HG03066 (cell line): ENCODE measurements at regions not wholly inside any gene's neighbourhood (a gene's known extent, or its start where the extent isn't known, plus 50 kb on each side); places are given as distances from the start of the nearest gene placed in this dataset.

Source experiments
- ATAC-seq: cut with Tn5 transposase; IDR thresholded peaks from one replicate; pipeline ENCODE4 v1.9.1; 2021; ENCODE audit warnings: low read depth; ENCODE audit not compliant: unreplicated experiment

GRCh38 chr11:129590030-129590752 is 214.5 kb downstream of the BARX2 start:
- no peak for ATAC-seq

GRCh38 chr11:129590753-129591475 is 215.3 kb downstream of the BARX2 start:
- ATAC-seq, result no peak

- ATAC-seq, result no peak
Observed at GRCh38 chr11:129591527-129591926, 215.9 kb downstream of the BARX2 start.

- no peak for ATAC-seq
Observed at GRCh38 chr11:129592191-129592590, 216.5 kb downstream of the BARX2 start.

GRCh38 chr11:129593098-129593497 is 217.4 kb downstream of the BARX2 start:
- no peak for ATAC-seq

GRCh38 chr11:129595038-129595962 is 219.7 kb downstream of the BARX2 start:
- ATAC-seq, result no peak

GRCh38 chr11:129596351-129596750 is 219.3 kb upstream of the TMEM45B start:
- no peak for ATAC-seq

GRCh38 chr11:129598378-129598777 is 217.3 kb upstream of the TMEM45B start:
- ATAC-seq, result no peak

GRCh38 chr11:129605815-129606214 is 209.8 kb upstream of the TMEM45B start:
- ATAC-seq, result no peak

GRCh38 chr11:129608711-129609110 is 206.9 kb upstream of the TMEM45B start:
- no peak for ATAC-seq

- no peak for ATAC-seq
Observed at GRCh38 chr11:129610125-129610524, 205.5 kb upstream of the TMEM45B start.

- ATAC-seq, result no peak
Observed at GRCh38 chr11:129610545-129610944, 205.1 kb upstream of the TMEM45B start.

- no peak for ATAC-seq
Observed at GRCh38 chr11:129611661-129612446, 203.8 kb upstream of the TMEM45B start.

GRCh38 chr11:129612447-129612961 is 203.1 kb upstream of the TMEM45B start:
- ATAC-seq, result no peak

- no peak for ATAC-seq
Observed at GRCh38 chr11:129613071-129613470, 202.6 kb upstream of the TMEM45B start.

GRCh38 chr11:129614256-129614944 is 201.2 kb upstream of the TMEM45B start:
- no peak for ATAC-seq

- ATAC-seq, result no peak
Observed at GRCh38 chr11:129618046-129618569, 197.5 kb upstream of the TMEM45B start.

- ATAC-seq, result no peak
Observed at GRCh38 chr11:129620237-129621104, 195.2 kb upstream of the TMEM45B start.
